ENCODE measurements at regions not wholly inside any gene's neighbourhood (a gene's known extent, or its start where the extent isn't known, plus 50 kb on each side); places are given as distances from the start of the nearest gene placed in this dataset.
"Not testable (repeated sequence)": the region's sequence is repeated elsewhere in the genome, so short reads cannot be mapped to it uniquely, and the experiment has no call there.

- Mint-ChIP-seq H3K36me3 (ENCODE audit: low read depth) (peaks cover 11% of the 10 kb centered on the region), H3K4me1 (ENCODE audit: low read depth) (peaks cover 23% of the 10 kb centered on the region), H3K9me3 (peaks cover 13% of the 10 kb centered on the region)
- H3K4me3 Mint-ChIP-seq, H3K27me3 Mint-ChIP-seq, H3K27ac Mint-ChIP-seq: not testable (repeated sequence)
Observed at GRCh38 chr22:38375784-38376183, 58.6 kb upstream of the CSNK1E start.

GRCh38 chr22:38375005-38375404, 57.8 kb upstream of the CSNK1E start:
- not testable (repeated sequence) for H3K4me3 Mint-ChIP-seq, H3K27me3 Mint-ChIP-seq, H3K27ac Mint-ChIP-seq
- Mint-ChIP-seq H3K36me3 (ENCODE audit: low read depth) (peaks cover 11% of the 10 kb centered on the region), H3K9me3 (peaks cover 13% of the 10 kb centered on the region), H3K4me1 (ENCODE audit: low read depth) (peaks cover 23% of the 10 kb centered on the region)

- not testable (repeated sequence) for H3K27me3 Mint-ChIP-seq, H3K4me3 Mint-ChIP-seq
- H3K36me3 Mint-ChIP-seq (ENCODE audit: low read depth): peaks cover 11% of the 10 kb centered on the region
- peaks cover 23% of the 10 kb centered on the region for H3K4me1 Mint-ChIP-seq (ENCODE audit: low read depth)
- H3K27ac Mint-ChIP-seq: peak overlapping the region; percentile 11
- H3K9me3 Mint-ChIP-seq: peaks cover 13% of the 10 kb centered on the region
Observed at GRCh38 chr22:38374433-38374831, 57.2 kb upstream of the CSNK1E start.

- H3K27me3 Mint-ChIP-seq: not testable (repeated sequence)
Observed at GRCh38 chr22:38373783-38374432, 56.7 kb upstream of the CSNK1E start.

GRCh38 chr22:38372665-38373064, 55.4 kb upstream of the CSNK1E start:
- not testable (repeated sequence) for H3K27me3 Mint-ChIP-seq, H3K27ac Mint-ChIP-seq, H3K4me3 Mint-ChIP-seq
- Mint-ChIP-seq H3K4me1 (ENCODE audit: low read depth) (peaks cover 23% of the 10 kb centered on the region), H3K9me3 (peaks cover 13% of the 10 kb centered on the region), H3K36me3 (ENCODE audit: low read depth) (peaks cover 11% of the 10 kb centered on the region)

More at GRCh38 chr22:38373783-38374432, 56.7 kb upstream of the CSNK1E start:
- H3K27ac Mint-ChIP-seq: peak overlapping the region; percentile 11
- not testable (repeated sequence) for H3K4me3 Mint-ChIP-seq
- H3K36me3 Mint-ChIP-seq (ENCODE audit: low read depth): peaks cover 11% of the 10 kb centered on the region
- H3K4me1 Mint-ChIP-seq (ENCODE audit: low read depth): peaks cover 23% of the 10 kb centered on the region
- H3K9me3 Mint-ChIP-seq: peaks cover 13% of the 10 kb centered on the region

- Mint-ChIP-seq H3K4me1 (ENCODE audit: low read depth) (peaks cover 20% of the 10 kb centered on the region), H3K36me3 (ENCODE audit: low read depth) (peaks cover 12% of the 10 kb centered on the region), H3K9me3 (peaks cover 13% of the 10 kb centered on the region)
- not testable (repeated sequence) for H3K27me3 Mint-ChIP-seq, H3K4me3 Mint-ChIP-seq, H3K27ac Mint-ChIP-seq
Observed at GRCh38 chr22:38370490-38370889, 53.3 kb upstream of the CSNK1E start.

- not testable (repeated sequence) for H3K4me3 Mint-ChIP-seq; H3K27me3 Mint-ChIP-seq; H3K4me1 Mint-ChIP-seq (ENCODE audit: low read depth); H3K36me3 Mint-ChIP-seq (ENCODE audit: low read depth); H3K27ac Mint-ChIP-seq
- peaks cover 13% of the 10 kb centered on the region for H3K9me3 Mint-ChIP-seq
Observed at GRCh38 chr22:38369132-38369531, 51.9 kb upstream of the CSNK1E start.
